Tibial nerve (tissue), 4 donors: ENCODE measurements at regions not wholly inside any gene's neighbourhood (a gene's known extent, or its start where the extent isn't known, plus 50 kb on each side); places are given as distances from the start of the nearest gene placed in this dataset.
"Not testable (repeated sequence)": the region's sequence is repeated elsewhere in the genome, so short reads cannot be mapped to it uniquely, and the experiment has no call there.

Experiments
- EP300 ChIP-seq, 2 donors: sonication (generic); formaldehyde crosslinking; IDR thresholded peaks; one replicate each; pipeline ENCODE4 v1.6.1; 2017; ENCODE audit warnings: antibody characterized with exemption in 2 of 2, mild to moderate bottlenecking in 1 of 2
- POLR2A ChIP-seq, 2 donors: fragments of 450-650 bp; IDR thresholded peaks; one replicate each; pipeline ENCODE4 v1.6.1; 2017; ENCODE audit warnings: antibody characterized with exemption in 2 of 2, mild to moderate bottlenecking in 2 of 2, moderate library complexity in 2 of 2
- TF ChIP-seq, protein P1 (sequence below), 5 experiments: fragments of 200-600 bp in 3 of 5; fragments of 450-650 bp in 2 of 5; sonication (generic) in 3 of 5; IDR thresholded peaks; one replicate each; pipeline ENCODE4 v1.5.1; 2016 to 2019; ENCODE audit warnings: antibody characterized with exemption in 5 of 5, mild to moderate bottlenecking in 3 of 5, moderate library complexity in 2 of 5

- TF ChIP-seq POLR2A, EP300 (IDR thresholded peaks at IDR 0.05): not testable (repeated sequence)
- TF ChIP-seq, protein P1, sequence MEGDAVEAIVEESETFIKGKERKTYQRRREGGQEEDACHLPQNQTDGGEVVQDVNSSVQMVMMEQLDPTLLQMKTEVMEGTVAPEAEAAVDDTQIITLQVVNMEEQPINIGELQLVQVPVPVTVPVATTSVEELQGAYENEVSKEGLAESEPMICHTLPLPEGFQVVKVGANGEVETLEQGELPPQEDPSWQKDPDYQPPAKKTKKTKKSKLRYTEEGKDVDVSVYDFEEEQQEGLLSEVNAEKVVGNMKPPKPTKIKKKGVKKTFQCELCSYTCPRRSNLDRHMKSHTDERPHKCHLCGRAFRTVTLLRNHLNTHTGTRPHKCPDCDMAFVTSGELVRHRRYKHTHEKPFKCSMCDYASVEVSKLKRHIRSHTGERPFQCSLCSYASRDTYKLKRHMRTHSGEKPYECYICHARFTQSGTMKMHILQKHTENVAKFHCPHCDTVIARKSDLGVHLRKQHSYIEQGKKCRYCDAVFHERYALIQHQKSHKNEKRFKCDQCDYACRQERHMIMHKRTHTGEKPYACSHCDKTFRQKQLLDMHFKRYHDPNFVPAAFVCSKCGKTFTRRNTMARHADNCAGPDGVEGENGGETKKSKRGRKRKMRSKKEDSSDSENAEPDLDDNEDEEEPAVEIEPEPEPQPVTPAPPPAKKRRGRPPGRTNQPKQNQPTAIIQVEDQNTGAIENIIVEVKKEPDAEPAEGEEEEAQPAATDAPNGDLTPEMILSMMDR (IDR thresholded peaks at IDR 0.05): not testable (repeated sequence)
Observed at GRCh38 chr22:11030571-11031410, 4497.2 kb upstream of the OR11H1 start.
